Astrocyte of the cerebellum (primary cell): ENCODE measurements at regions not wholly inside any gene's neighbourhood (a gene's known extent, or its start where the extent isn't known, plus 50 kb on each side); places are given as distances from the start of the nearest gene placed in this dataset.

ENCODE experiments used
- DNase-seq: peaks from one replicate; pipeline ENCODE4 v3.0.0-alpha.2; 2011; ENCODE audit warnings: low read depth
- H3K4me3 ChIP-seq: 2 replicates; pipeline ENCODE4 v1.5.1; 2011; ENCODE audit warnings: mild to moderate bottlenecking, low read depth, low read length, moderate library complexity
- CTCF ChIP-seq: IDR thresholded peaks from 2 replicates; pipeline ENCODE4 v1.5.1; 2012; ENCODE audit warnings: low read length, low read depth, moderate library complexity, mild to moderate bottlenecking; ENCODE audit errors: missing control alignments
- in situ Hi-C: cut with HindIII; loops from 2 replicates; pipeline ENCODE4 v1.10.0; 2017; ENCODE audit warnings: low sequenced_read_pairs

GRCh38 chr11:90330632-90331031 lies 107.8 kb upstream of the CHORDC1 start:
- in situ Hi-C loops, result no loop called here
- no peak for TF ChIP-seq CTCF
- no peak for DNase-seq
- no peak overlapping the region for H3K4me3 ChIP-seq

GRCh38 chr11:90329043-90329442 lies 106.2 kb upstream of the CHORDC1 start:
- no peak overlapping the region for H3K4me3 ChIP-seq
- no peak for DNase-seq
- in situ Hi-C loops, result no loop called here
- no peak for TF ChIP-seq CTCF

DNA sequence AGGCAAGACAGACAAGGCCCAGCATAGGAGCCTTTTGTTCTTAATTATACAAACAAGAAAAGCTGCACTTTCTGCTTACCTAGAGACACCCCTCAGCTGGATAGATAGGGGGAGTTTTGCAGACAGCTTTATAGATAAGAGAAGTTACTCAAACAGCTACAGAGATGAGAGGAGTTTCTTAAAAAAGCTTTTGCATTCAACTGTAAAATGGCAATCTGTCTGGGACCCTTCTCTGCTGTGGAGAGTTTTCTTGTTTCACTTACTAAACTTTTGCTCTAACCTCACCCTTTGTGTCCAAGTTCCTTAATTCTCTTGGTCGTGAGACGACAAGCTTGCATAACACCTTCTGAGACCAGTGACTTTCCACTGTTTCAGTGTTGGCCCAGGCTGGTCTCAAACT lies 103.8 kb upstream of the CHORDC1 start:
- no peak for DNase-seq
- in situ Hi-C loops, result no loop called here
- no peak overlapping the region for H3K4me3 ChIP-seq
- no peak for TF ChIP-seq CTCF

GRCh38 chr11:90323289-90323688 lies 100.4 kb upstream of the CHORDC1 start:
- in situ Hi-C loops, result no loop called here
- no peak for DNase-seq
- TF ChIP-seq CTCF, result no peak
- H3K4me3 ChIP-seq, result no peak overlapping the region

GRCh38 chr11:90321018-90321417 lies 98.2 kb upstream of the CHORDC1 start:
- no peak overlapping the region for H3K4me3 ChIP-seq
- in situ Hi-C loops, result no loop called here
- no peak for TF ChIP-seq CTCF
- no peak for DNase-seq

DNA sequence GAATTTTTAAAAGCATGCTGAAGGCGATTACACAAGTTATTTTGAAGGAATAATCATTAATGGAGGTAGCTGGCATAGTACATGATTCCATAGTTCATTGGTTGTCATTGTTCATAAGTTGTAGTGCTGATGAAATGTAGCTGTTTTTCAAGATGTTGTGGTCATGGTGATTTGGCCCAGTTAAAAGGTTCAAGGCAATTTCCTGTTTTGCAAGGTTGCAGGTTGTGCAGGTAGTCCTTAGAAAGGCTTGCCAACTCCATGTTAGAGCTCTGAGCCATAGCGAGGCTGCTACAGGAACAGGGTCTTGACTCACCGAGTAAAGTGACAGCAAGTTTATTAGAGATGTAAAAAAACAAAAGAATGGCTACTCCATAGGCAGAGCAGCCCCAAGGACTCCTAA lies 95.8 kb upstream of the CHORDC1 start:
- H3K4me3 ChIP-seq, result no peak overlapping the region
- DNase-seq, result no peak
- no peak for TF ChIP-seq CTCF
- in situ Hi-C loops, result no loop called here

GRCh38 chr11:90310210-90310609 lies 87.4 kb upstream of the CHORDC1 start:
- TF ChIP-seq CTCF, result no peak
- DNase-seq, result no peak
- H3K4me3 ChIP-seq, result no peak overlapping the region
- in situ Hi-C loops, result no loop called here
